Neural progenitor cell (in vitro differentiated cells): ENCODE measurements at regions not wholly inside any gene's neighbourhood (a gene's known extent, or its start where the extent isn't known, plus 50 kb on each side); places are given as distances from the start of the nearest gene placed in this dataset.

Experiments used
- EZH2 ChIP-seq: fragments of 200-600 bp; sonication (generic); IDR thresholded peaks from 2 replicates; pipeline ENCODE4 v1.6.1; 2017; ENCODE audit warnings: antibody characterized with exemption, mild to moderate bottlenecking, moderate library complexity
- EZH2phosphoT487 ChIP-seq: fragments of 200-600 bp; sonication (generic); IDR thresholded peaks from 2 replicates; pipeline ENCODE4 v1.6.1; 2017; ENCODE audit warnings: antibody characterized with exemption

DNA sequence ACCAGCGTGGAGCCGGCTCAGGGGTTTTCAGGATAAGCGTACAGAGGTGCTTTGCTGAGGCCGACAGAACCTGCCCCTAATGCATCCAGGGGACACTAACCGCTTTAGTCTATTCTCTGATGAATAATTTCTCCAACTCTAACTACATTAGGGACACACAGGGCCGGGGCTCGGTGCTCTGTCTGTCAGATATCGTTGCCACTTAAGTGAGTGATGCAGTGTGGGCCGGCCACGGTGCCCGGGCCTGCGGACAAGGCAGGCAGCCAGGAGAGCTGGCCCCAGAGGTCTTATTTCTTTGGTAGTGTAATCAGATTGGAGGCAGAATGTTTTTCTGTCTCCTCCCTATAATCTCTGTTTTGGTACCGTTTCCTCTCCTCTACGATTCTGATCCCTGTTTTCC is 62.7 kb downstream of the ADRA2A start:
- TF ChIP-seq EZH2 (no peak), EZH2phosphoT487 (no peak)
